ENCODE measurements at regions not wholly inside any gene's neighbourhood (a gene's known extent, or its start where the extent isn't known, plus 50 kb on each side); places are given as distances from the start of the nearest gene placed in this dataset.

DNA sequence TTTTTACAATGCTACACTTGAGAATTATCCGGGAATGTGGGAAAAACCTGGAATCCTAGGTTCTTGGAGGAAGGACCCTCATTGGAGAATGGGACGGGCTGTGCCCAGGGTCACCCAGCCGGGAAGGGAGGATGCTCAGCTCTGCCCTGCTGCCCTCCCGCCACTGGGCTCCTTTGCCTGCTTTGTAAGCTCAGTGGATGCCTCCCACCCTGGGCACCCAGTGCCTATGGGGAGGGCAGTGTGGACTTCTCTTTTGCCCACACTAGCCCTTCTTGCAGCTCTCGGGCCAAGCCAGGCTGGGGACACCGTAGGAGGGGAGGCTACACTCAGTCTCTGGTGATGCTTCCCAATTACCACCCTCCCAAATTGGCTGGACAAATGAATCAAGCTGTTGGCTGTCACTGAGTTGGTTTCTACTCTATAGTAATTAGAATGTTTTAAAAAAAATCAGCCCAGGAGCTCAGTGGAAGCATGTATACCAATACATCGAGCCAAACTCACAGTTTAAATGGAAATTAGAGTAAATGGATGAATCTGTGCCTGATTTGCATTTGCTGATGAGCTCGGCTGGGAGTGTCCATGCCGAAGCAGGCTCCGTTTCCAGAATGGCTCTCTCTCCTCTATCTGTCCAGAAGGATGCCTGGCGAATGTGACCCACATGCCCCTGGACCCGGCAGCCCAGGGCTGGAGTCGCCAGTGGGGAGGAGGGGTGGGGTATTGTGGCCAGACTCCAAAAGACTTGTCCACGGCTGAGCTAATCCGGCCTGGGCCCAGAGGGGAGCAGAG lies 317.0 kb downstream of the CTTN start:
- TF ChIP-seq EZH2 (IDR thresholded peaks at IDR 0.05; ENCODE audit: borderline replicate concordance, low read depth, low read length, severe bottlenecking) = no peak
- TF ChIP-seq, protein P1, sequence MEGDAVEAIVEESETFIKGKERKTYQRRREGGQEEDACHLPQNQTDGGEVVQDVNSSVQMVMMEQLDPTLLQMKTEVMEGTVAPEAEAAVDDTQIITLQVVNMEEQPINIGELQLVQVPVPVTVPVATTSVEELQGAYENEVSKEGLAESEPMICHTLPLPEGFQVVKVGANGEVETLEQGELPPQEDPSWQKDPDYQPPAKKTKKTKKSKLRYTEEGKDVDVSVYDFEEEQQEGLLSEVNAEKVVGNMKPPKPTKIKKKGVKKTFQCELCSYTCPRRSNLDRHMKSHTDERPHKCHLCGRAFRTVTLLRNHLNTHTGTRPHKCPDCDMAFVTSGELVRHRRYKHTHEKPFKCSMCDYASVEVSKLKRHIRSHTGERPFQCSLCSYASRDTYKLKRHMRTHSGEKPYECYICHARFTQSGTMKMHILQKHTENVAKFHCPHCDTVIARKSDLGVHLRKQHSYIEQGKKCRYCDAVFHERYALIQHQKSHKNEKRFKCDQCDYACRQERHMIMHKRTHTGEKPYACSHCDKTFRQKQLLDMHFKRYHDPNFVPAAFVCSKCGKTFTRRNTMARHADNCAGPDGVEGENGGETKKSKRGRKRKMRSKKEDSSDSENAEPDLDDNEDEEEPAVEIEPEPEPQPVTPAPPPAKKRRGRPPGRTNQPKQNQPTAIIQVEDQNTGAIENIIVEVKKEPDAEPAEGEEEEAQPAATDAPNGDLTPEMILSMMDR (IDR thresholded peaks at IDR 0.05; ENCODE audit: borderline replicate concordance, extremely low read depth, low read length, poor library complexity, severe bottlenecking) = no peak
